D341Med (cell line): ENCODE measurements at regions not wholly inside any gene's neighbourhood (a gene's known extent, or its start where the extent isn't known, plus 50 kb on each side); places are given as distances from the start of the nearest gene placed in this dataset.

ENCODE experiments used
- DNase-seq: peaks from one replicate; pipeline ENCODE4 v3.0.0; 2012; ENCODE audit warnings: low spot score

DNA sequence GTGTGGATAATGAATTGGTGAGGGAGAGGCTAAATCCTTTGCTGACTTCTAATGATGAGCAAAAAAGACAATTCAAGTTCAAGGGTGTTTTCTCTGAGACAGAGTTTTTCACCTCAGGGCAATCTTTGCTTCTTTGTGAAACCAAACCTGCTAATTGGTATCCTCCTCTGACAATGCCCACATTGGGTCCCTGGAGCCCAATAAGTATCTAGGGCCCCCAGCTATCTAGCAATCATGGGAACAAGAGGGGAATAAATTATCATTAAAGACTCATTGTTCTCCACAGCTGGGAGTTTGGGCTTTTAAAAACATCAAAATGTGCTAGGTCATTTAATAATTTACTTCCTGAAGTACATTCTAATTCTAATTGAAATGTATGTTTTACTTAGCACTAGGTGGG, 227.3 kb downstream of the TMEM167A start:
- DNase-seq = no peak

DNA sequence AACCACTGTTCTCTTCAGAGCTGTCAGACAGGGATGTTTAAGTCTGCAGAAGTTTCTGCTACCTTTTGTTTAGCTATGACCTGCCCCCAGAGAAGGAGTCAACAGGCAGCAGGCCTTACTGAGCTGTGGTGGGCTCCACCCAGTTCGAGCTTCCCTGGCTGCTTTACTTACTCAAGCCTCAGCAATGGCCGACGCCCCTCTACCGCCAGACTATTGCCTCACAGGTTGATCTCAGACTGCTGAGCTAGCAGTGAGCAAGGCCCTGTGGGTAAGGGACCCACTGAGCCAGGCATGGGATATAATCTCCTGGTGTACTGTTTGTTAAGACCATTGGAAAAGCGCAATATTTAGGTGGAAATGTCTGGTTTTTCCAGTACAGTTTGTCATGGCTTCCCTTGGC, 229.6 kb downstream of the TMEM167A start:
- DNase-seq = no peak

DNA sequence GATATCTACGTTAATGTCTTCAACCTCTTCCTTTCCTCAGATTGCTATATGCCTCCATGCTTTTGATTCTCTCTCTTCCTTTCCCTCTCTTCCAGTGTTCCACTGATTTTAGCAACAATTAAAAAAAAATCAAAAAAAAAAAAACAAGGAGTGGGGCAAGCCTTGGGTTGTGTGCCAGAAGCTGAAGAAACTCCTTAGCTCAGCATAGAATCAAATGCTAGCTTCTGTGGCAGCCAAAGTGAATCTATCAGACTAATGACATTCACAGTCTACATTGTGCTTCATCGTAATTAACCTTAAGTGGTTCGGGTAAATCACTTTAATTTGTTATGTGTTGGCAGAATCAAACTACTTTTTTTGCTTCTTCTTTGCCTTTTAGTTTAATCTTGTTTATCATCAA, 237.3 kb downstream of the TMEM167A start:
- DNase-seq = no peak

DNA sequence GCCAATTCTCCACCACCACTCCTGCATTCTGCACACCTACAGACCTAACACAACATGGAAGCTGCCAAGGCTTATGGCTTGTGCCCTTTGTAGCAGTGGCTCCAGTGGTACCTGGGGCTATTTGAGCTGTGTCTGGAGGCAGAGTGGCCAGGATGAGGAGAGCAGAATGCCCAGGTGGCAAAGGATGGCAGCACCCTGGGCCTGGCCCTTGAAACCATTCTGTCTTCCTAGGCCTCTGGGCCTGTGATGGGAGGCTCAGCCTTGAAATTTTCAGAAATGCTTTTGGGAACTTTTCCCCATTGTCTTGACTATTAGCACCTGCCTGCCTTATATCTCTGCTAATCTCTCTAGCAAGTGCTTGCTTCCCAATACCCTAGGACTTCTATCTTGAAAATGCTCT, 241.7 kb downstream of the TMEM167A start:
- DNase-seq = no peak

DNA sequence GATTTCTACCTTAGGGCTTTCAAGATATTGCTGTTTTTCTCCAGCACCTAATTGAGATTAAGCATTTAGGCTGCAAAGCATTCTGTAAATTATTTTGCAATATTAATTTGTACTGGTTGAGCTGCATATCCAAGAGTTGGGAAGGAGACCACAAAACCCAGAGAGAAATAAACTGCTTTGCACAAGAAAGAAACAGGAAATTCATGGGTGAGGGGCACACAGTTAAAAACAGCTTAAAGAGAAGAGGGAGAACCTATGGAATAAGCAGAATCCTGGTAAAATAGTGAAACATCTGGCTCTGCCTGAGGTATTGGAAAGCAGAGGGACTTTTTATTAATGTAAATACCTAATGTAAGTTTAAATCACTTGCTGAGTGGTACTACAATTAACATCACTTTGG, 243.0 kb downstream of the TMEM167A start:
- DNase-seq = no peak

DNA sequence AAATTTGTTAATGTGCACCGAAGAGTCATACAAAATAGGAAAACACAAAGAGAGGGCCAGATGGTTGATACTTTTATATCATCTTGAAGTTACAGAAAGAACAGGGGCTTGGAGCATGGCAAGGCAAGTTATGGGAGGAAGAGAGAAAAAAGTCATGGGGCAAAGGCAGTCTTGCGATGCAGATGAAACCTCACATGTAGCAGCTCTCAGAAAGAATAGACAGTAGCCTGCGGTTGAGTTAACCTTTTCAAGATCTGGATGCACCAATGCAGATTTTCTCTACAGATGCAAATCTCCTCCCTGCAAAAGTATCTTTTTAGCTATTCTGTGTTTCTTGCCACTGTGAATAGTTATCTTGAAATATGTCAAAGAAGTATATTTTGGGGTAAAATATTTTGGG, 243.9 kb downstream of the TMEM167A start:
- DNase-seq = no peak

DNA sequence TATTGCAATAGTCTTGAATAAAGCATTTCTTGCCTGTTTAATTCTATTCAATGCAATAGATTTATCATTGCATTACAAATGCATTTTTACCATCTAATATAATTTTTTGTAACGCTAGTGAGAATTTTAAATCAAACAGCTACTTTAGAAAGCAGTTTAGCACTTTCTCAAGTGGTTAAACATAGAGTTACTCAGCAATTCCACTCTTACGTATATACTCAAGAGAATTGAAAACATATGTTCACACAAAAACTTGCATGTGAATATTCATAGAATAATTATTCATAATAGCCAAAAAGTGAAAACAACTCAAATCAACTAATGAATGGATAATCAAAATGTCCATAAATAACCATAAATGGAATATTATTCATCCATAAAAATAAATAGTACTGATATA, 244.7 kb downstream of the TMEM167A start:
- no peak for DNase-seq

DNA sequence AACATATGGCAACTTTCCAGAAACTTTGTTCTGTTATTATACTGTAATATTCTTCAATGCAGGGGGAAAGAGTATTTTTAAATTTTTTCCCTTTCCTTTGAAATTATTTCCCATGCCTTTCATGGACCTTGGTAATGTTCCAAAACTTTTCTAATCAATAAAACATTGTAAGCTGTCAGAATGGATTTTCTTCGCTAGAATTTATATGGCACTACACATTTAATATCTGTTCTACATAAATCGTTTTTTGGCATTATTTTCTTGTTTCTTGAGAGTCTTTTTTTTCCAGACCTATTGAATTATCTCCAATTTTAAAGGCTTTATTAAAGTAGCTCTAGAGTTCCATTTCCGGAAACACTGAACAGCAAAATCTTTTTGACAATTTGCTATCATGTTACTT, 249.0 kb downstream of the TMEM167A start:
- DNase-seq = no peak

DNA sequence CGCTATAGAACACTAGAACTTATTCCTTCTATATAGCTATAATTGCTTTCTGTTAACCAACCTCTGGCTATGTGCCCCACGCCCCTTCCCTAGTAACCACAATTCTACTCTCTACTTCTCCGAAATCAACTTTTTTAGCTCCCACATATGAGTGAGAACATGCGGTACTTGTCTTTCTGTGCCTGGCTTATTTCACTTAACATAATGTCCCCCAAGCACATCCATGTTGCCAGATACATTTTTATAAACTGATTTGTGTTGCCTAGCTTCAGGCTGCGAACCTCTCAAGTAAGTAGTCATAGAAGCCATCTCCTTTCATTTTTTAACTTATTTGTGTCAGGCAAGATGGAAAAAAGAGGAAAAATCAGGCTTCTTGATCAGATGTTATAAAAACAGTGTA, 249.5 kb downstream of the TMEM167A start:
- no peak for DNase-seq

DNA sequence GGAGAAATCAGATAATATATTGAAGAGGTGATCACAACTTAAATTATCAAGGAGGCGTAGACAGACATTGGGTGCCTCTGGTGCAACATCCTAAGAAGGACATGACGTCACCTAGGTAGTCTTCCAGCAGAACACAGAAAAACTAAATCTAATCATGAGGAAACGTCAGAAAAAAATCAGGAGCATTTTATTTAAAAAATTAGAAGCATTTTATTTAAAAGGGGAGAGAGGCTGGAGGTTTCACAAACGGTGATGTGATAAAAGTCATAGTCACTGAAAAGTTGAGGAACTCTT, 254.6 kb downstream of the TMEM167A start:
- no peak for DNase-seq

DNA sequence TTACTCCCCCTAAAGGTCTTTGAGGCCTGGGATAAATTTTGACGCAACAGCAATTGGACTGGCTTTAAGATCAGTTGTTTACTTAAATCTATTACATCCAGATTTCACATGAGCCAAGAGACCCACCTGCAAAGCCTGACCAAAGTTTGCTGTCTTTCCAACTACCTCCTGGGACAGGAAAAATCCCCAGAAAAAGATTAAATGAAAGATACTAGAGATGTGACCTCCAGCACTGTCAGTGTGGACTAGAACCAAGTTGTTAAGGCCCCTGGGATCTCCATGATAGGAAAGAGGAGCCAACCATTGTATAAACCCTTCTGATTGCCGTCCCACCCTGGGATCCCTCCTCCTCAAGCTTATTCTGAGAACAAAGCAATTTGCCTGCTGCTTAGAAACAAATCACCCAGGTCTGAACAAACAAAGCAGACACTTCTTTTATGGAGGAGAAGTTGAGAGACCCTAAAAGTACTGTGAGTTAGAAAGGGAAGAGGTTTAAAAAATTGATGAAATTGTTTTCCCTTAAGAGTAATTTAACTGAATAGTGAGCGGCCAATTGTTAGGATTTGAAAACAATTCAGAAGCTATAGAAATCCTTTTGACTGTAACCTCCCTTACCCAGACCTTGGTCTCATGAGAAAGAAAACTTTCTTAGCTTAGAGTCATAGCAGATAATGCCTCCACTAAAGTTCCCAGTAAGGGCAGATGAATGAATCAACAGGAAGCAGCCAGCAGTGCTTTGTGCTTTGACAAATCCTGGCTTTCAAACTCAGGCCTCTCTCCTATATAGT, 255.2 kb downstream of the TMEM167A start:
- DNase-seq = no peak

DNA sequence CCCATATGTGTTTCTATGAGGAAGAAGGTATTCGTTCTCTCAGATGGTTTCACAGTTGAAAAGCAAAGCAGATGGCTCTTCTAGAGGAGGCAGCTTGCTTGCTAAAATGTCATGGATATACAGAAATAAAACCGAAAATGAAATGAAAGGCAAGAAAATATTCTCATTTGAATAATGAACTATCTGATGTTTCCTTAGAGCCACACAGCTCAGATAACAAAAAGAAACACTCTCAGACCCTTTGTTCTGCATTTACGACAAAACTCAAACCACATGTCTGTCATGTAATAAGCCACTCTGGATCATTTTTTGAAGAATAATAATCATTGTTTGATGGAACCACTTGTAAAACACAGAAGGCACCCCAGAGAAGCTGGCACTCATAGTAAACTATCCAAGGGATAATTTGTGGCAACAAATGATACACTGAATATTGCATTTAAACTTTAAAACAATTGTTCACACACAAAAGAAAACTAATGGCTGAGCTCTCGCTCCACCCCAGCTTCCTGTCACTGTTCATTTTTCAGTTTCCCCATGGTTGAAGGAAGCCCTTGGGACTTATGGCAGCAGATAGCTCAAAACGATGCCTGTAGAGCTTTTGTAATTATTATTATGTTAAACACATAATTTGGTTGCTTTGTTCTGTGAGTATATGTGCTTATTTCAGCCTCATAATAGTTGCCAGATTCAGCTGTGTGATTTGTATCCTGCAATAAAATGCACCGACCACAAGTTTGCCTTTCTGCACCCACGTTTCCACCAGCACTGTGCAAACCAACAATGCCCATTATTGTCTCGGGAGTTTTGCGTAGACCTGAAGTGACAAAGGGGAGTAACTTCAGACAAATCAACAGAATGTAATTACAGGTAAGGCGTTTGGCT, 256.0 kb downstream of the TMEM167A start:
- DNase-seq = no peak

DNA sequence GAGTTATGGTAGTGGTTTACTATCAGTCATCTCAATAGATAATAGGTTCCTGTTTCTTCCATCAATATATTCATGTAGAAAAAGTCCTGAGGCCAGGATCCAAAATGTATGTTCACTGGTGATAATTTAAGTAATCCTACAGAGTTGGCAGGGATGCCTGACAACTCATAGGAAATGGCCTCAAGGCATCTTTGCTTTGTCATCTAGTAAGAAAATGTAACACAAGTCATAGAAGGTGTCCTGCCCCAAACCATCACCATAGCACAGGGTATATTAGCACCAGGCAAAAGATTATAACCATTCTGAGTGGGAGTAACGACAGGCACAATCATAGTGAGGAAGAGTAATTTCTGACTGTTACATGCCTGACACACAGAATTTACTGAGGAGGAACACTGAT, 257.0 kb downstream of the TMEM167A start:
- no peak for DNase-seq

DNA sequence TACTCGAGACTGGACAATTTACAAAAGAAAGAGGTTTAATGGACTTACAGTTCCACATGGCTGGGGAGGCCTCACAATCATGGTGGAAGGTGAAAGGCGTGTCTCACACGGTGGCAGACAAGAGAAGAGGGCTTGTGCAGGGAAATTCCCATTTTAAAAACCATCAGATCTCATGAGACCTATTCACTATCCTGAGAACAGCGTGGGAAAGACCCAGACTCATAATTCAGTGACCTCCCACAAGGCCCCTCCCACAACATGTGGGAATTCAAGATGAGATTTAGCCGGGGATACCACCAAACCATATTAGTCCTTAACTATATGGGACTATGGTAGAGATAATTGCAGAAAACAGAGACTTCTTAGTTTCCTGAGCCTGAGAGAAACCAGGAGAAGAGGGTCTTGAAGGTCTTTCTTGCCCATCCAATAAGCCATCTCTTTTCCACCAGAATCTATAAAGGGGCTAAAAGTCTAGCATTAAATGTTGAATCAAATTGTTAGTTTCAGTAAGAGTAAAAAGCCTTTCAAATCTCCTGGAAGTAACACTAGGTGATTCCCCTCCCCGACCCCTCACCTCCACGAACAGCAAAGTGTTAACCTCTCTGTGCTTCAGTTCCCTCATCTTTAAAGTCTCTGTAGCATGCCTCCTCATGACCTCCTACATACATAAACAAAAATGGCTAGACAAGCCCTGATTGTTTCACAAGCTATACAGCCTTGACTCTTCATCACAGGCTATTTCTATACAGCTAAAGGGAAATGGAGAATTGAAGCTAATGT, 259.1 kb downstream of the TMEM167A start:
- DNase-seq = no peak

DNA sequence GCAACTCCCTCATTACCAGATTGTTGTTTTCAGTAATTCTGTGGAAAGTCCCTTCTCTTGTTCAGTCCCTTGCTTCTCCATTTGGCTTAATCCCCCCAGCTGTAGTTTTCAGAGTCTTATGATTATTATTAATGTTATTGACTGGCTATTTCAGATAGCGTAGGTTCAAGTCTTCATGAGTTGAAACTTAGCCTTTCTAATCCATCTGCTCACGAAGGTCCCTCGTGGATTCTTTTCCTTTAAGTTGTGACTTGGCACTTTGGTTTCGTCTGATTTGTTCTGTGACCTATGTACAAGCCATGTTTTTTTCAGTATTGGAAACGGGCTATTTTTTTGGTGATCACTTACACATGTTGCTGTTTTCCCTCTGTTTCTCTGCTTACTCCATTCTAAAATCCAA, 260.3 kb downstream of the TMEM167A start:
- no peak for DNase-seq

DNA sequence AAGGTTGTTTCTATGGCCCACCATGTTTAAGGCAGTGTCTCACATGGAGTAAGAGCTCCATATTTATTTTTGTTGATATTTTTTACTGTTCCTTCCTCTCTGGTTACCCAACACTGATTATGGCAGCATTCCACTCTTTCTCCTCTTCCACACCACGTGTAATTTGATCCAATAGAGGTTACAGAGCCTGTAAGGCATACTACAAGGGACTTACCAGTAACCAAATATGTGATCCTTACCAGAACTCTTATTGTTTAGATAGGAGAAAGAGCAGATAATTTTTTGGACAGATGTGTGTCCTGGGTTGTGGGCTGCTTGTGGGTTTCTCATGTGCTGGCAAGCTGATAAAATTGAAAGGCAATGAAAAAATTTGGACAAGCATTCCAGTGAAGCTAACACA, 261.3 kb downstream of the TMEM167A start:
- DNase-seq = no peak

DNA sequence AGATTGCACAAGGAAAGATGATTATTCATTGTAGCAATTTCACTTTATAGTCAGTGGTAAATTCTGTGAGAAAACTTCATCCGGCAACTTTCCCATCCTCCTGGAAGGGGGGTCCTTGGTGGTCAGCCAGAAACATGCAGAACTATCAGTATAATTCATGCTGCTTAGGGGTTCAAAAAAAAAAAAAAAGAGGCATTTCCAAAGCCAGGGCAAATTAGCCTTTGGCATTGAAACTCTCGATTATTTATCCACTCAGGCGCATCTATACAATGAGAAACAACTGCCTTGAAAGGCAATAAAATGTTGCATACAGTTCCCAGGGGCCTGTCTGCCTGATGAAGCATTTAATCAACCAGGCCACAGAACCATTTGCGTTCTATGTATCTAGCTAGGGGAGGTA, 263.3 kb downstream of the TMEM167A start:
- no peak for DNase-seq

DNA sequence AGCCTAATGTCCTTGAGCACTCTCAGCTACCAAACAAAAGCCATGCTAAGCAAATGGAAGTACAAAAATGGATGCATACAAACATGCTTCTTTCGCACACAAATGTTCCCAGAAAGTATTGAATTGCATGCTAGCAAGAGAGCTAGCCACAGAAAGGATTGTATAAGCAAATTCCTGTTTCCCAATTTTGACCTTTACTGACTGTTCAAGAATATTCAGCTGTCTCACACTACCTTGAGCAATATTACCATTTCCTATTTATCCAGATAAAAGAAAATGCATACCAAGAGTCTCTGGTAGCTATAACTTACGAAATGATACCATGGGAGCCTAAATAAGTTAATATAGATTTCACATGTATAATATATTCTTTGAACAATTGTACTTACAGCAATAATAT, 264.6 kb downstream of the TMEM167A start:
- DNase-seq = no peak

DNA sequence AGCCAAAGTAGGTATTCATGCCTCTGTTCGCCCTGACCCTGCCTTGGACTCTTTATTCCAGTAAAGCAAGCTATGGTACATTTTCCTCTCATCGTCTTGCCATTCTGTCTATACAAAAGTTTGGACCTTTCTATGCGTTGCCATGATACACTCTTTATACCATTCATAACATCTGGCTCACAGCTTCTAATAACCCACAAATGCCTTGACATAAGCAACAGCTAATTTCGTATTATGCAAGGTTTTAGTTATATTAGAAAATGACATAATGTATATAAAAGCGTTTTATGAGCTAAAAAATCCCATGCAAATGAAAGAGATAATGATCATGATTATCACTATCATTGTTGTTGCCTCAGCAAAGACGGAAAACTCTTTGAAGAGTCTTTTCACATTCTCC, 265.7 kb downstream of the TMEM167A start:
- DNase-seq = no peak

DNA sequence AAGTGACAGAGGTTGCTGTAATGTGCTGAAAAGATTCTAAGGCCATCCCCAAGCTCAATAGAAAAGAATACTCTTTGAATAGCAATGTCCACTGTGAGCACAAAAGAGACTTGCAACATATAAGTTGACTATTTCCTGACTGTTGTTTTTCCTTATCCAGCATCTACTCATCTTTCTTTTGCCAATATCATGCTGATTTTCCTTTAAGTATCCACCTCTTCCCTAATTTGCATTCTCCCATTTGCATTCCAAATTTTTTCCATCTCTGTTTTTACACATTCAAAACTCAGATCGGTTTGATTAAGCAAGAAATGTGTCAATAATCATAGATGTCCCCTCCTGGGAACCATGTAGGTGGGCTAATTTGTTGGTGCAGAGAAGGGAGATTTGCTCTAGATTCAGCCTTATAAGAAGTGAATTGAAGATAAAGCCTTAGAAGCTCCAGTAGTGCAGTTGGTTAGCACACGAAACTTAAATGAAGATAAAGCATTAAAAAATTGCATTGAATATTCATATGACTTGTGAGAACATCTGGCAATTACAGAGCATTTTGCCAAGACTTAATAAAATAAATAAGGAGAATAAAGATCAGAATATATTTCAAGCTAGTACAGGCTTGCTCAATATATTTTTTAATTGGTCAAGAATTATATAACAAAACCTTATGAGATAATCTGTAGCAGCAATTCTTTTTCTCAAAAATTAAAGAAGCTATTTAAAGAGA, 267.6 kb downstream of the TMEM167A start:
- DNase-seq = no peak

DNA sequence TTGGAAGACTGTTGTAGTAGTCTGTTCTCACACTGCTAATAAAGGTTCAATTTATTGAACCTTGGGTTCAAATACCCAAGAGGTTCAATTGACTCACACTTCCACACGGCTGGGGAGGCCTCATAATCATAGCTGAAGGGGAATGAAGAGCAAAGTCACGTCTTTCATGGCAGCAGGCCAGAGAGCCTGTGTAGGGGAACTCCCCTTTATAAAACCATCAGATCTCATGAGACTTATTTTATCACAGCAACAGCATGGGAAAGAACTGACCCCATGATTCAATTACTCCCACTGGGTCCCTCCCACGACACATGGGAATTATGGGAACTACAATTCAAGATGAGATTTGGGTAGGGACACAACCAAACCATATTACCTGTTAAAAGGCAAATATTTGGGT, 268.2 kb downstream of the TMEM167A start:
- no peak for DNase-seq

DNA sequence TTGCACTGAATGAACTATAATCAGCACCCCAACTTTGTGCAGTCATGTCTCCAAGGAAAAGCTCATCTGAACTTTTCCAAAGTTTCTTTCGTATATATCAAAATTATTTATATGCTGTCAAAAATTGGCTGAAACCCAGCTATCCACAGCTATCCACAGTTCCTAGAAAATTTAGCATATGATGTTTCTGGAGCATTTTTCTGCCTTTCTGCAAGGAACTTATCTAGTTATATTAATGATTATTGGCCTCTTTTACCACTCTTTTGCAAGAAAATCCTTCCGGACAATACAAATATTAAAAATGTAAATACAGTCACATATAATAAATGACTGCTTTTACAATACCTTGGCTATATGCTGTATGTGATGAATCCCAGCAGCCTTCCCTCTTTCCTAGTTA, 270.2 kb downstream of the TMEM167A start:
- DNase-seq = no peak
